ENCODE measurements at regions not wholly inside any gene's neighbourhood (a gene's known extent, or its start where the extent isn't known, plus 50 kb on each side); places are given as distances from the start of the nearest gene placed in this dataset.

GRCh38 chr6:159104163-159104925 is 59.6 kb upstream of the TAGAP start:
- TF ChIP-seq CTCF (IDR thresholded peaks at IDR 0.05) (peak; percentile 93), EZH2 (IDR thresholded peaks at IDR 0.05; ENCODE audit: borderline replicate concordance, insufficient read depth, low read depth, low read length, poor library complexity, severe bottlenecking) (no peak)

Data from B cell (primary cell).